ENCODE measurements at regions not wholly inside any gene's neighbourhood (a gene's known extent, or its start where the extent isn't known, plus 50 kb on each side); places are given as distances from the start of the nearest gene placed in this dataset.
A peak's percentile ranks its signal among the peaks of the same experiment; 100 is the strongest.

DNA sequence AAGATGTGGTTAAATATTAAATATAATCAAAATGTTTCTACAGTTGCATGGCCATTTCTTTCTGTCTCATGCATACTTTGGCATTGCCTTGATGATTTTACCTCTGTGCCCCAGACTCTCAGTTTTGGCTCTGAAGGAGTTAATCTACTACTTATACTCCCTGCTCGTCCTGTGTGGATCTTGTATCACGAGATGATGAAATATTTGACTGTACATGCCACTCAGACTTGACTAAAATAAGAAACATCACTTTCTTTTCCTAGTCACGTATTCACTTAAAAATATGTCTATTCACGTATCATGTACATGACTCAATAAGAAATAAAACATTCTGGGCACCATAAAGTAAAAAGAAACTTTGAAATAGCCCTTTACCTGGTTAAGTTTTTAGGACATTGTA is 397.7 kb downstream of the RFPL4B start:
- no peak for DNase-seq

DNA sequence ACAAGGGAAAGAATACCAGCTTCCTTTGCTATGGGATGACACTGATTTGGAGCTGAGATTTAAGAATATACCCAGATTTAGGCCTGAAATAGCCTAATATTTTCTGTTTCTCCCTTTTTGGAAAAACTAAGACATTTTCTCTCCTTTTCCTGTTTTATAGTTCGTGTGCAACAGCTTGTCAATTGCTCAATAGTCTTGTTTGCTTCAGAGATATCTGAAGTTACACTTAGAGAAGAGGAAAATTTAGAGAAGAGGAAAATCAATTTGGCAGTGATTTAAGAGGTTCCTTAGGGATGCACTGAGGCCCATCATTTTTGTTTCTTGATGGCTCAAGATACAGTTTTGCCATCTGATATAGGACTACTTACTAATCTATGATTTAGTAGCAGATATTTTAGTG is 398.6 kb downstream of the RFPL4B start:
- DNase-seq, result no peak

DNA sequence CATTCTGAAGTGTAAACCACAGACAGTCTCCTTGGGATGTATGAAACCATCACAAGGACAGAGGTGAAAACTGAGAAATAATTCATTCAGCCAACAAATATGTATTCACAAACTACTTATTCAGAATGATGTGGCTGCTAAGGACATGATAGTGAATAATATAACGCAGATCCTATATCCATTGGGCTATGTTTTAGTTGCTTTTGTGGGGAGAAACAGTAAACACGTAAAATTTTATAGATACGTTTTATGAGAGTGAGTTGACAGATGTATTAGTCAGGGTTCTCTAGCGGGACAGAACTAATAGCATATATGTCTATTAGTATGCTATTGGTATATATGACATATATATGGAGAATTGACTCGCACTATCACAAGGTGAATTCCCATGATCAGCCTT is 402.5 kb downstream of the RFPL4B start:
- no peak for DNase-seq

DNA sequence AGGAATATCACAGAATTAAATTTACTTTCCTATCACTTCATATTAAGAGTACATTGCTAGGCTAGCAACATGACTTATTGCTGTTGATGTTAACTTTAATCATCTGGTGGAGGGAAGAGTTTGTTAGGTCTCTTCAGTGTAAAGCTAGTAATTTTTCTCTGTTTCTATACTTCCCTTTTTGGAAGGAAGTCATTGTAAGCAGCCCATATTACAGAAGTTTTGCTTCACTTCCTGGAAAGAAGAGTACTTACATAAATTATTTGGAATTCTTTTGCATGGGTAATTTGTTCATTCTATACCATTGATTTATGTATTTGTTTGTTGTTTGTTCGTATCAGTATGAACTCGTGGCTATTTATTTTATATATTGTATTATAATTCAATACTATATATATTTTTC is 405.2 kb downstream of the RFPL4B start:
- no peak for DNase-seq

DNA sequence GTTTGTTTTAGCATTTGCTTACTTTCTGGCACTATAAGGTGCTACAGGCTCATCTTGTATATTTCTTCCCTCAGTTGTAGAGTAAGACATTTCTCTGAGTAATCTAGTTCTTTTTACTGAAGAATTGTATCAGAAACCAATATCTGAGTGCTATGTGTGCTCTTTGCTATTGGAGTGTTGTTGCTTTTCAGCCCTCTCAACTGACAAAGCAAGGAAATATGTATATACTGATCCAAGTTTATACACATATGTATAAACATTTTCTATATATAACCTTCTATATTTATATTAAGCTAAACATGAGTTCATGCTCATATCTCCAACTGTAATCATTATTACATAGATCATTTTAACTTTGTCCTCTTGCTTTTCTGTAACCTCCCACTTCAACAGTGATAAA is 405.7 kb downstream of the RFPL4B start:
- DNase-seq, result no peak

DNA sequence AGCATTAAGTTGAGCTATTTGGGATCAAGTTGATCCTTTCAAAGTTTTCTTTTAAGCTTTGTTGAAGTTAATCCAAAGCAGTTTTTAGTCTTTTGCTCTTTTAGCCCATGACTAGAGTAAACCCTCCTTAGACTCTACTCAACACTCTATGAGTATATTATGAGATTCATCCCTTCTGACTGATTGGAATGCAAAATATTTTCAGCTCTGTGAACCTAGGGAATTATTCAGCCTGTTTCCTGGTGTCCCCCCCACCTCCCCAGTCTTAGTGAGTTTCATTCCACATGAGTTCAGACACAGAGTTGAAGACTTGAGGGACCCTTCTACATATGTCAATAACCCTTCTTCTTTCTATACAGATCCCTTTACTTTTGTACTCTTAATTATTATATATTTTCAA is 413.7 kb downstream of the RFPL4B start:
- no peak for DNase-seq

DNA sequence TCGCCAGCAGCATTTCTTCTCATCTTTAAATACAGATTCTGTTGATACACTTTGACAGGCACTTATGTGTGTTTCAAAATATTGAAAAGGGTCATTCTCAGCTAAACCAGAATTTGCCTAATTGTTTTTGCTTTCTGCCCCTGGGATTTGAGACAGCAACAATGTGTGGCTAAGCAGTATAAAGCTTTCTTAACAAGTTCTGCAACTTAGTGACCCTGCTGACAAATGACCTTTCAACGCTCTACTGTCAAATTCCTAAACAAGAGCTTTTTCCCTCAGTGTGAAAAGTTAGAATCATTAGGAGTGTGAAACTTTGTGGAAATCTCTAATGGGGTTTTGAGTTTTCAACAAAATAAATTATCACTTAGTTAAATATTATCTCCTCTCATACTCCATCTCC is 414.6 kb downstream of the RFPL4B start:
- DNase-seq, result no peak

DNA sequence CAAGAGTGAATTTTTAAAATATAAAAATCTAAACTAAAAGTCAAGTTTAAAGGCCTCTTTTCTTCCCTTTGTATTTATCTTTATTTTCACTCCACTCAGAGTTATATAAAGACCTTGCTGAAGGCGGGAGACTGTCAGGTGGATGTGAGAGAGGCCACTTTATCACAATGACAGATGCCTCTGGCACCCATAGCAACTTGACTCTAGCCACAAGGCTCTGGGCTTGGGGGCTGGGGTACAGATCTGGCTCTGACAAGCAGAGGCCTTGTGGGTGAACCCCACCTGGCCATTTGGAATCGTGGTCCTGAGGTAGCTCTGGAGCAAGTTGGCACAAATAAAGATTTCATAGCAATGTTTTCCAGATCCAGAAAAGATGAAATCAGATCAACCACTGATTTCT is 417.2 kb downstream of the RFPL4B start:
- DNase-seq, result no peak

DNA sequence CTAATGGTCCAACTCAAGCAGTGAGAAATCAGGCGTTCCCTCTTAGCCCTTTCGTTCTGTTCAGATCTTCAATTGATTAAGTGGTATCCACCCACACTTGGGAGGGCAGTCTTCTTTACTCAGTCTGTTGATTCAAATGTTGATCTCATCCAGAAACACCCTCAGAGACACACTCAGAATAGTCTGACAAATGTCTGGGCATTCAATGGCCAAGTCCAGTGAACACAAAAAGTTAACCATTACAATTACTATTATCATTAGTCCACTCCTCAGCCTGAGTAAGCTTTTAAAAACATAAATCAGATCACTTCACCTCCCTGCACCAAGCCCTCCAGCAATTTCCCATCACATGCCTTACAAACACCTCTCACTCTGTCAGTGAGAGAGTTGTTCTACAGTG is 423.2 kb downstream of the RFPL4B start:
- no peak for DNase-seq

DNA sequence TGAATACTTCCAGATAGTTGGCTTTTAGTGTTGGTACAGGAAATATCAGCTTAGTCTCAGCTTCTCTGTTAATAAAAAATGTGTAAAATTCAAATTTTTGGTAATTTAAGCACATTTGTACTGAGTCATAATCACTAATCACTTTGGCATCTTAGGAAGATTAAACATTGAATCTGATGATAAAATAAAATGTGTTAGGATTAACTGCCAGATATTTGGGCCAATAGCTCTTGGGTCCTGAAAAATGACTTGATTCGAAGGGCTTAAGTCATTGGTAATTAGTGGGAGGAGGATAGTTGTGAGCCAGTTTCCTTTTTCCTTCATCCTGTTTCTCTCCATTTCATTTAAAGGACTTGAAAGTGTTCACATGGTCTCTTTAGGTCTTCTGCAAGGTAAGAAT is 426.1 kb downstream of the RFPL4B start:
- no peak for DNase-seq

DNA sequence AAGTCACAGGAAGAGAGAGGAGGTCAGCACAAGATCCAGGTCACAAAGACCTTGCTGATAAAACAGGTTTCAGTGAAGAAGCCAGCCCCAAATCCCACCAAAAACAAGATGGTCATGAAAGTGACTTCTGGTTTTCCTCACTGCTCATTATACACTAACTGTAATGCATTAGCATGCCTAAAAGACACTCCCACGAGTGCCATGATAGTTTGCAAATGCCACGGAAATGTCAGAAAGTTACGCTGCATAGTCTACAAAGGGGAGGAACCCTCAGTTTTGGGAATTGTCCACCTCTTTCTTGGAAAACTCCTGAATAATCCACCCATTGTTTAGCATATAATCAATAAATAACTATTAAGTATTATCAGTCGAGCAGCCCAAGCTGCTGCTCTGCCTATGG is 427.2 kb downstream of the RFPL4B start:
- DNase-seq, result no peak

DNA sequence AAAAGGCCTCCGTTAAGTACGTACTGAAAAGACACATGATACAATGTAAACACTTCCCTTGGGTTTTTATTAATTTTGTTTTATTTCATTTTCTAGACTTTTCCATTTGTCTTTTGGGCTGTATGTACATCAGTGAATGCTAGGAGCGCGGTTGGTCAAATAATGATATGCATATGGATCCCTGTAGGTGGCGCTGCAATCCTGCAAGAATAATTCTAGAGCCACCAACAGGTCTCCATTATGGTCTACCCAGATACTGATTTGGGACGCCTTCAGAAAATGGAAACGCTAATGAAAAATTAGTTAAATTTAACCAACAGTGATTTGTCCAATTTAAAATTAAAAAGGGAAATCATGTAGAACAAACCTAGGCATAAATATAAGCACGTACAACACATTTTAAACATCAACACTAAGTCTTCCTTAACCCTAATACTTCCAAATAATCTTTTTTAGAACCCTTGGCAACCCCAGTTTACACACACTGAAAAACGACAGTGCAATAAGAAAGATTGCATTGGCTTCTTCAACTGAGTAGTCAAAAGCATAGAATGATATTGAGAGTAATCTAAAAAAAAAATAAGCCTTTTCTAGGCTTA is 433.5 kb downstream of the RFPL4B start:
- DNase-seq, result peak; percentile 60

DNA sequence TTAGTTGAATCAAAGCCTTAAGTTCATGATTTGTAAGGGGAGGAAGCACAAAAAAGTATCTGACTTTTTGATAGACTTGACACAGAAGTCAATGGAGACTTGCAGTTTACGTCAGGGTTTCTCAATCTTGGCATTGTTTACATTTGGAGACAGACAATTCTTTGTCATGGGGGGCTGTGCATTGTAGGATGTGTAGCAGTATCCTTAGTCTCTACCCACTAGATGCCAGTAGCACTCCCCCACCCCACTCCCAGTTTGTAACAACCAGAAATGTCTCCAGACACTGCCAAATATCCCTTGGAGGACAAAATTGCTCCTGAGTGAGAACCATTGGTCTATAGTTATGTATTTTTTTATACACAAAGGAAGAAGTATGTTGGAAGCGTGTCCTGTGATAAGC is 434.1 kb downstream of the RFPL4B start:
- DNase-seq, result no peak

DNA sequence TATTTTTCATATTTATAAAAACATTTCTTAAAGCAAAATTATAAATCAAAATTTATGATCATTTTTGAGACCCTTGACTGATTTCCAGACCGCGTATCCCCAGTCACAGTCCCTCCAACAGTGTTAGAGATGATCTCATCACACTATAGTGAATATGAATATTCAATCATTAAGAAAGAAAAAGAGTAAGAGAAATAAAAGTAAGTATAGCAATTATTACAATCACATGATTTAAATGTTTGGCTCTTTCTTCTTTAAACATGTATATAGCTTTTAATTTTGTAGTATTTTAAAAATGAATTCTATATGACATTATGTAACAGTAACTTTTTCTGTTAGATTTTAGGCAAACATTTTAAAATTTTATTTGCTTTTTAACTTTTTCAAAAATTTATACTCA is 438.3 kb downstream of the RFPL4B start:
- no peak for DNase-seq

DNA sequence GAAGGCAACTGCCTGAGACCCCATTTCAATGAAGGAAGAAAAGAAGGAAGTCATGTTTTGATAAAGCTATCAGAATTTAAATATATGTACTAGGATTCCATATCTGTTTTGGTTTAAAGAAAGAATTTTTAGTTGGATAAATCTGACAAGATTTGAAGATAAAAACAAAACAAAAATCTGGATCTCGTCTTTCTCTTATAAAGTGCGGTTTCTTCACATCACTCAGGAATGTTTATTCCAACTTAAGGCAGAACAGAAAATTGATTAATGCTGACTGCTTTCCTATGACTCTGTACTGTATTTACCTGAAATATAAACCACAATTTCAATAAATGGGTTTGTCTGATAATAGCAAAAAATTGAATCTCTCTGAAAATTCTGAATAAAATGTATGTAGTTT is 439.7 kb downstream of the RFPL4B start:
- DNase-seq, result no peak

DNA sequence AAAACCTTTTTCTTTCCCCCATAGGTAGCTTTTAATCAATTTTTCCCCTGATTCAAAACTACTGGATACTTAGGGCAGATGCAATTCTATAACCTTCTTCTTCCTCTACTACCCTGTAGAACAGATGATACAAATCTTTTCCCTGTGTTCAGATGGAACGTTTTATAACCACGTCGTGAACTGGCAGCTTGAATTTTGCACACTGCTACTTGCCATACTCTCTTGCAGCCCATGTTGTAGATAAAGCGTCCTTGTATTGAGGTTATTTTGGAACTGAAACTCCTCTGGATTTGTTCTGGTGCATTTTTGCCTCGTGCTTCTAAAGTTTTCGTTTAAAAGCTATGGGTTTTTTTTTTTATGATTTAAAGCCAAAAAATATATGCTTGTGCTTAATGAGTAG is 440.2 kb downstream of the RFPL4B start:
- no peak for DNase-seq

DNA sequence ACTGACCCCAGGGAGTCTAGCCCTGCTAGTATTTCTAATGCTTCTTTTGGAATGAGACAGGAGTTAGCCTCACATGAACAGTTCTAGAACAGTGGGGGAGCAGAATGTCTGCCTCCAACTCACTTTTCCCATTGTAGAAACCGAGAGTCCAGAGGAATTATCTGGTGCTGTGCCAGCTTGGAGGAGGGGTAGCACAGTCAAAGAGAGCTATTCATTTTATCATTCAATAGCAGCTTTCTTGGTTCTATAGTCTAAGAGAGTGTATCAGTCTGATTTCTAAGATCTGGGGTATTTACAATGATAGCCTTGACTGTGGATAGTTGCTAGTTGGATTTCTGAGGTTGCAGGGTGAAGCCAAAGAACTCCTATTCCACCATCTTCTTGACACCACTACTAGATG is 448.2 kb downstream of the RFPL4B start:
- no peak for DNase-seq

DNA sequence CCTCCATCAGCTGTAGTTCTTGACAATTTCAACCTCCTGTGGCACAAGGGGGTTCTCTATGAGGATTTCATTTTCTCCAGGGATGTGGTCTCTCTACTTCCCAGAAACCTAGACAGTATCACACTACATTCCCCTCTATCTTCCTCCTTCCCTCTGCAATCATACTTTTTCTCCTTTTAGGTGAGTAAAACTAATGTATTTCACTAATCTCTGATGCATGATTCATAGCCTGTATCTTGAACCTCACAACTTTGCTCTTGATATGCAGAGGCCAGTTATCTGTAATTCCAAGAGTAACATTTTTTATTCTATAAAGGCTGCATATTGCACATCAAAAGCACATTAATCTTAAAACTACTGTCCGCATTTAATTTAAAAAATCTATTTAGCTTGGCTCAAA is 449.6 kb downstream of the RFPL4B start:
- no peak for DNase-seq

DNA sequence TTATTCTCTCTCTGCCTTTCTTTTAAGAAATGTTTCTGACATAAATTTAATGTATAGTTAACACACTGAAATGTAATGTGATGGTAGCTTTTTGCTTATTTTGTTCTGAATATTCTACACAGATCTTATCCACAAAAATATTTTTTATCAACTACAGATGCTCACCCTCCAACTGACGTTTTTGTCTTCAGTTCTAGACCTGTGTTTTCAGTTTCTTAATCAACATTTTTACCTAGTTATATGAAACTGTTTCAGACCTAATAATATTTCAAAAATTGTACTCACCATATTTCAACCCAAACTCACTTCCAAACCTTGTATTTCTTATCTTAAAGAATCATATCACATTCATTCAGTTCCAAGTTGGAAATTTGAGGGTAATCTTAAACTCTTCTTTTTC is 452.8 kb downstream of the RFPL4B start:
- DNase-seq, result no peak

DNA sequence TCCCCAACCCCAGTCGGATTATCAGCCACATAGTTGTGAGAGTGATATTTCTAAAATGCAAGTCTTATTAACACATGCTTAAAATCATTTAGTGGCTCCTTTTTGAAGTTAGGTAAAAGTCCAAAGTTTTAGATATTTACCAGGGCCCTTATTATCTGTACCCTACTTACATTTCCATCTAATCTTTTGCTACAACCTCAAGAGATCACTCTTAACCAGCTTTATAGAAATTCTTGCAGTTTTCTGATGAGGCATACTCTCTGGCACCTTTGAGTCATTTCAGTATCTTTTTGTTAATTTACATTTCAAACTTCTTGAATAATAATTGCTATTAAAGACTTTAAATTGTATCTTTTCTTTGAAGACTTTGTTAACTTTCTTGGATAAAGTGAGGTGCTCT is 453.3 kb downstream of the RFPL4B start:
- DNase-seq, result no peak

DNA sequence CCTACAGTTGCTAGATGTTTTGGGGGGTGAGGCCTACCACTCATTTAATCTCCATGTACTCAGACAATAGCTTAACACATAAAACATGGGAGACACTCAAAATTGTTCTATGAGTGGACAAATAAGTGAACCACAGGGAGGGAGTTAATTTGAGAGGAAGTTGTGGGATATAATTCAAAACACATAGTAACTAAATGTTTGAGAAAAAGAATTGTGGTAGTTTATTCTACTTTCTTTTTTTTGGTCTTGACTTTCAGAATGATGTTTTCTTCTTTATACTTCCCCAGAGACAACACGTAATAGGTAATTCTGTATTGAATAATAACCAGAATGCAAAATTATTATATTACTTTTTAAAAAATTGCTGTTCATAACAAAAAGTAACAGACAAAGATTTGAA is 453.8 kb downstream of the RFPL4B start:
- no peak for DNase-seq

DNA sequence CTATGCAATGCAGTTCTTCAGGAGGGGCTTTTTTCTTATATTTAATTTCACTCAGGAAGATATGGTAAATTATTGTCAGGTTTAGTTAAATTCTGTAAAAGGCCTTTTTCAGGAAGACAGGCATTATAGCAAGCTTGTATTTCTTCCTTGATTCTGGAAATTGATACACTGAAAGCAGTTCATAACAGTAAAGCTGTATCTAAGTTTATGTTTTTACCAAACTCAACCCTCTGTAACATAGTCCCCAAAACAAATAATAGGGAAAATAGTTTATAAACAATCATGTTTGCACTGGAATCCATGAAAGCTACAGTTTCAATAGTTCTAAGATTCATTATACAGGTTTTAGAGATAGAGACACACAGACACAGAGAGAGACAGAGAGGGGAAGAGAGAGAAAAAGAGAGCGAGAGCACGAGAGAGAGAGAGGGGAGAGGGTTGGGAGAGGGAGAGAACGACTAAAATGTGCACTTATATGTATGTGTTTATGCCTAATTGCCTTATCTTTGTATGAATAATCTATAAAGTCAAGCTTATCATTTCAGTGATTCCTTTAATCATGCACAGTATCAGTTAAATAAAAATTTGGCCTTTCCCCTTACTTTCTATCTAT is 454.4 kb downstream of the RFPL4B start:
- DNase-seq, result no peak

DNA sequence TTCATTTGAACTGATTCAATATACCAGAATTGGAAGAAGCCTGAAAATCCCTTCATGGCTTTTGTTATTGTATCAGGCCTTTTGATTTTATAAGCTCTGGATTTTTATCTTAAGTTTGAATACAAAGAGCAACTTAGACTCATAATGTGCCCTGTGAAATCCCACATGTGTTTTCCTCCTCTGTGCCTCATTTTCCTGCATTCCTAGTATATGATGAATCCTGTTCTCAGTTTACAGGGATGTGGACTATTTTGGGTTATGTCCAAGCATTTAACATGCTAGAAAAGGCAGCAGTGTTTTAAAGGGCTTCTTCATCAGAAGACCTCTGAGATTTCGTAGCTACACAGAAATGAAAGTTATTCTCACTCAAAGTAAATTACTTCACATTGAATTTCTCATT is 455.0 kb downstream of the RFPL4B start:
- DNase-seq, result no peak

DNA sequence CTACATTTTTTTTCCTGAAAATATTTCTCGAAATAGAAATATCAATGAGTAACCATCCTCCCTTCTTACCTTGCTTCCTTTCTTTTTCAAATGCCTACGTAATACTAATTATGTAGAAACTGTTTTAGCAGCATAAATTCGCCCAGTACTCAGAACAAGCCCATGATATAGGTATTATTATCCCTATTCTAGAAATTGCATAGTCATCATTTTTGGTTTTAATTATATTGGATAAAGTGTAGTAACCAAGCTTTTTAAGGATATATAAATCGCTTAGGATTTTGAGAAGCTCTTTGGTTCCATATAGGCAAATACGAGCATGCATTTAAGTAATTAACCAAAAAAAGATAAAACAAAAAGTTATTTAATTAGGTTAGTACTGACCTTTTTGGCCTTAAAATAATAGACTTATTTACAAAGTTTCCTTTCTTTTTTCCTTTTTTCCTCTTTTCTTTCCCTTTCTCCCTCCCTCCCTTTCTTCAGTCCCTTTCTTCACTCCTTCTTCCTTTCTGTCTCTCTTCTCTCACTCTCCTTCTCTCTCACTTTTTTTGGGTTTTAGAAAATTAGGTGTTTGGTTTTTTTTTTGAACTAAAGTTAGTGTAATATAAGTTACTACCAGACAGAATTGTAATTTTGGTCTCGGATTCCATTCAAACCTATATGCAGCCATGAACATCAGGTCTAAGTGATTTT is 457.7 kb downstream of the RFPL4B start:
- DNase-seq, result no peak

Measured in activated CD4-positive, alpha-beta T cell treated with anti-CD3 and anti-CD28 coated beads, Interleukin-2, Interleukin-6, amounts not matched to agents 100 ng/mL and 50 ng/mL, durations not matched to agents 16 hours and 8 hours (primary cell).